AG04450 (cell line): ENCODE measurements at regions not wholly inside any gene's neighbourhood (a gene's known extent, or its start where the extent isn't known, plus 50 kb on each side); places are given as distances from the start of the nearest gene placed in this dataset.

Experiments
- CTCF ChIA-PET: fragments of 300-600, 350-600 bp; formaldehyde crosslinking; extraction: SDS; loops from one replicate; lab custom pipeline; 2022; ENCODE audit warnings: antibody characterized with exemption, inconsistent platforms; lab: Charles Lee
- POLR2A ChIA-PET: fragments of 350-600 bp; formaldehyde crosslinking; extraction: SDS; loops from one replicate; lab custom pipeline; 2021; ENCODE audit warnings: antibody characterized with exemption, inconsistent platforms; lab: Yijun Ruan, JAX
- DNase-seq: peaks from one replicate; pipeline ENCODE4 v3.0.0-alpha.2; 2011; ENCODE audit warnings: low read depth, low spot score
- H3K27ac ChIP-seq: one replicate; pipeline ENCODE4 v1.5.1; 2012; ENCODE audit warnings: low read depth, low read length, control low read depth
- H3K27me3 ChIP-seq: one replicate; pipeline ENCODE4 v1.6.0; 2012; ENCODE audit warnings: low read length; ENCODE audit not compliant: control insufficient read depth, insufficient read depth
- H3K4me3 ChIP-seq: 2 replicates; pipeline ENCODE4 v1.5.1; 2011; ENCODE audit warnings: mild to moderate bottlenecking, low read depth, low read length, control low read depth
- H3K9me3 ChIP-seq: 2 replicates; pipeline ENCODE4 v1.5.1; 2012; ENCODE audit warnings: low read length; ENCODE audit not compliant: control insufficient read depth, insufficient read depth
- TF ChIP-seq, protein P1 (sequence below): IDR thresholded peaks from 2 replicates; pipeline ENCODE4 v1.5.1; 2011; ENCODE audit warnings: low read depth, low read length, control low read depth, inconsistent platforms

- Histone ChIP-seq H3K9me3 (no peaks in the 10 kb centered on the region), H3K27ac (no peak overlapping the region), H3K27me3 (no peaks in the 10 kb centered on the region), H3K4me3 (no peak overlapping the region)
- DNase-seq: no peak
- POLR2A ChIA-PET: no interaction called here
- CTCF ChIA-PET: interaction anchor here (0.6 kb wide), 1 partner anchor 519 kb away, joined by 3 read pairs; no protein-coding TSS in a partner anchor
- TF ChIP-seq, protein P1, sequence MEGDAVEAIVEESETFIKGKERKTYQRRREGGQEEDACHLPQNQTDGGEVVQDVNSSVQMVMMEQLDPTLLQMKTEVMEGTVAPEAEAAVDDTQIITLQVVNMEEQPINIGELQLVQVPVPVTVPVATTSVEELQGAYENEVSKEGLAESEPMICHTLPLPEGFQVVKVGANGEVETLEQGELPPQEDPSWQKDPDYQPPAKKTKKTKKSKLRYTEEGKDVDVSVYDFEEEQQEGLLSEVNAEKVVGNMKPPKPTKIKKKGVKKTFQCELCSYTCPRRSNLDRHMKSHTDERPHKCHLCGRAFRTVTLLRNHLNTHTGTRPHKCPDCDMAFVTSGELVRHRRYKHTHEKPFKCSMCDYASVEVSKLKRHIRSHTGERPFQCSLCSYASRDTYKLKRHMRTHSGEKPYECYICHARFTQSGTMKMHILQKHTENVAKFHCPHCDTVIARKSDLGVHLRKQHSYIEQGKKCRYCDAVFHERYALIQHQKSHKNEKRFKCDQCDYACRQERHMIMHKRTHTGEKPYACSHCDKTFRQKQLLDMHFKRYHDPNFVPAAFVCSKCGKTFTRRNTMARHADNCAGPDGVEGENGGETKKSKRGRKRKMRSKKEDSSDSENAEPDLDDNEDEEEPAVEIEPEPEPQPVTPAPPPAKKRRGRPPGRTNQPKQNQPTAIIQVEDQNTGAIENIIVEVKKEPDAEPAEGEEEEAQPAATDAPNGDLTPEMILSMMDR: no peak
These were observed 483.4 kb downstream of the FRK start for GRCh38 chr6:115577270-115577669.

DNA sequence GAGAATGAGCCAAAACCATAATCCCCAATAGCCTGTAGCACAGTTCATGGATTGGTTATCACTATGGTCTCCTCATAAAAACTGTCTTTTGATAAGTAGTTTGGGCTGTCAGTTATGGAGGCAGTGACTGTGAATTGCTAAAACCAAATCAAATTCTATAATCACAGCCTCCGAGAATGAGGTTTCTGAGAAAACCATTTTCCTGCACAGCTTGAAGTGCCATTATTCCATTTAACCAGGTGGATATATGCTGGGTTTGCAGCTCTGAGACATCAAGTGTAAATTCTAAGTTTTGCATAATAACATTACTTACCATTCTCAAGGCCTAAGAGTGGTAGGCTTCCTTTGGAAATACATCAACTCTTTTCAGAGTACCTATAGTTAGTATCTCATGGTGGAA, 485.4 kb downstream of the FRK start:
- no peaks in the 10 kb centered on the region for H3K9me3 ChIP-seq
- POLR2A ChIA-PET: no interaction called here
- no peaks in the 10 kb centered on the region for H3K27me3 ChIP-seq
- no peak overlapping the region for H3K27ac ChIP-seq
- TF ChIP-seq, protein P1: no peak
- CTCF ChIA-PET: no interaction called here
- H3K4me3 ChIP-seq: no peak overlapping the region
- DNase-seq: no peak

GRCh38 chr6:115573861-115574260, 486.8 kb downstream of the FRK start:
- ChIA-PET CTCF (interaction anchor here (0.6 kb wide), 1 partner anchor 226 kb away, joined by 3 read pairs; no protein-coding TSS in a partner anchor), POLR2A (no interaction called here)
- Histone ChIP-seq H3K27ac (no peak overlapping the region), H3K4me3 (no peak overlapping the region), H3K9me3 (no peaks in the 10 kb centered on the region), H3K27me3 (no peaks in the 10 kb centered on the region)
- no peak for DNase-seq
- TF ChIP-seq, protein P1: no peak

DNA sequence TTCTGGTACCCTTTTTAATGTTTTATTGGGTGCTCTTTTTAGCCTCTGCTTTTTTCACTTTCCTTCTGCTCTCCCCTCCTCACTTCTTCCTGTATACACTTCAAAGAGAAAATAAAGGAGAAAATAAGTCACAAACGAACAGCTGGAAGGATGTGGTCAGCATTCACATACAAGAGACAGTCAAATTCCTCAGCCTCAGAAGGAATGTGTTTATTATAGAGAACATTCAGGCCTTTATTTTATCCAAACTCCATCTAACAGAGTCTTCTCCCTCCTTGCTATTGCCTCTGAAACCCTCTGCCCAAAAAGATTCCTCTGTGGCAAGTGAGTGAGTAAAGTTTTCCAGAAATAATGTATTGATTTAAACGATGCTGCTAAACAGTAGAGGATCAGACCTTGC, 490.4 kb downstream of the FRK start:
- POLR2A ChIA-PET: no interaction called here
- CTCF ChIA-PET: no interaction called here
- TF ChIP-seq, protein P1: no peak
- H3K27ac ChIP-seq: no peak overlapping the region
- H3K4me3 ChIP-seq: no peak overlapping the region
- no peaks in the 10 kb centered on the region for H3K27me3 ChIP-seq
- no peaks in the 10 kb centered on the region for H3K9me3 ChIP-seq
- DNase-seq: peak; percentile 13

- CTCF ChIA-PET: no interaction called here
These were observed 506.6 kb downstream of the FRK start for GRCh38 chr6:115554060-115554459.

More at GRCh38 chr6:115554060-115554459, 506.6 kb downstream of the FRK start:
- H3K27ac ChIP-seq: no peak overlapping the region
- H3K27me3 ChIP-seq: no peaks in the 10 kb centered on the region
- H3K4me3 ChIP-seq: no peak overlapping the region
- H3K9me3 ChIP-seq: no peaks in the 10 kb centered on the region
- DNase-seq: no peak
- POLR2A ChIA-PET: no interaction called here
- TF ChIP-seq, protein P1: no peak
